Kidney (tissue), 13 donors: ENCODE measurements at regions not wholly inside any gene's neighbourhood (a gene's known extent, or its start where the extent isn't known, plus 50 kb on each side); places are given as distances from the start of the nearest gene placed in this dataset.
A peak's percentile ranks its signal among the peaks of the same experiment; 100 is the strongest.

ENCODE experiments used
- DNase-seq, 5 donors: peaks; one replicate each; pipeline ENCODE4 v3.0.0-alpha.2; 2013 to 2020
- FAIRE-seq: peaks from 2 replicates; lab custom pipeline; 2012; peaks lifted over from hg19 to GRCh38; lab: Jason Lieb, UNC
- H3K27ac ChIP-seq, 2 donors: one replicate each; pipeline ENCODE4 v1.7.0; 2013; ENCODE audit warnings: low read depth in 2 of 2, low read length in 2 of 2, inconsistent platforms in 1 of 2
- H3K27me3 ChIP-seq: one replicate; pipeline ENCODE4 v1.7.1; 2013; ENCODE audit warnings: low read length, inconsistent platforms; ENCODE audit not compliant: control insufficient read depth, insufficient read depth
- H3K36me3 ChIP-seq, 3 donors: one replicate each; pipeline versions ENCODE4 v1.7.0 to v1.7.1; 2013; ENCODE audit warnings: low read length in 3 of 3, control low read depth in 1 of 3, inconsistent platforms in 1 of 3; ENCODE audit not compliant: insufficient read depth in 3 of 3, control insufficient read depth in 2 of 3
- H3K4me1 ChIP-seq, 3 donors: one replicate each; pipeline versions ENCODE4 v1.7.0 to v1.7.1; 2013; ENCODE audit warnings: low read length in 3 of 3, inconsistent platforms in 1 of 3, low read depth in 1 of 3; ENCODE audit not compliant: control insufficient read depth in 2 of 3, insufficient read depth in 2 of 3
- H3K4me3 ChIP-seq, 3 donors: one replicate each; pipeline versions ENCODE4 v1.7.0 to v1.8.1; 2013; ENCODE audit warnings: low read length in 3 of 3, control low read depth in 1 of 3, inconsistent platforms in 1 of 3
- H3K9ac ChIP-seq, 3 donors: one replicate each; pipeline versions ENCODE4 v1.7.0 to v1.7.1; 2013; ENCODE audit warnings: low read length in 3 of 3, control low read depth in 1 of 3, inconsistent platforms in 1 of 3
- H3K9me3 ChIP-seq, 3 donors: one replicate each; pipeline versions ENCODE4 v1.7.0 to v1.7.1; 2013; ENCODE audit warnings: low read length in 3 of 3, control low read depth in 1 of 3, inconsistent platforms in 1 of 3; ENCODE audit not compliant: control insufficient read depth in 2 of 3, insufficient read depth in 1 of 3
- intact Hi-C: fragments of 100-400 bp; cut with DNase I; formaldehyde crosslinking; loops from one replicate; pipeline ENCODE4 v1.11.1; 2022
- TF ChIP-seq, protein P1 (sequence below): IDR thresholded peaks from 3 replicates; pipeline ENCODE4 v1.5.1; 2012; ENCODE audit warnings: mild to moderate bottlenecking, moderate library complexity, borderline replicate concordance; ENCODE audit not compliant: insufficient read depth; ENCODE audit errors: extremely low read depth
- donor health status: control.
- donor health status: control.
- donor health status: control.
- donor health status: control.
- donor health status: control.
- donor health status: DM: yes; HTN: yes; CAD: no.
- donor health status: Normal renal cell carcinoma (clear cell type).

- FAIRE-seq (no peak), DNase-seq (peak in 1 of 5 donors; percentile 9)
- Histone ChIP-seq H3K4me1 (no peaks in the 10 kb centered on the region), H3K4me3 (no peak overlapping the region), H3K27me3 (no peaks in the 10 kb centered on the region), H3K36me3 (no peaks in the 10 kb centered on the region), H3K9ac (no peak overlapping the region), H3K27ac (no peak overlapping the region), H3K9me3 (no peaks in the 10 kb centered on the region)
- intact Hi-C loops, result no loop called here
- TF ChIP-seq, protein P1, sequence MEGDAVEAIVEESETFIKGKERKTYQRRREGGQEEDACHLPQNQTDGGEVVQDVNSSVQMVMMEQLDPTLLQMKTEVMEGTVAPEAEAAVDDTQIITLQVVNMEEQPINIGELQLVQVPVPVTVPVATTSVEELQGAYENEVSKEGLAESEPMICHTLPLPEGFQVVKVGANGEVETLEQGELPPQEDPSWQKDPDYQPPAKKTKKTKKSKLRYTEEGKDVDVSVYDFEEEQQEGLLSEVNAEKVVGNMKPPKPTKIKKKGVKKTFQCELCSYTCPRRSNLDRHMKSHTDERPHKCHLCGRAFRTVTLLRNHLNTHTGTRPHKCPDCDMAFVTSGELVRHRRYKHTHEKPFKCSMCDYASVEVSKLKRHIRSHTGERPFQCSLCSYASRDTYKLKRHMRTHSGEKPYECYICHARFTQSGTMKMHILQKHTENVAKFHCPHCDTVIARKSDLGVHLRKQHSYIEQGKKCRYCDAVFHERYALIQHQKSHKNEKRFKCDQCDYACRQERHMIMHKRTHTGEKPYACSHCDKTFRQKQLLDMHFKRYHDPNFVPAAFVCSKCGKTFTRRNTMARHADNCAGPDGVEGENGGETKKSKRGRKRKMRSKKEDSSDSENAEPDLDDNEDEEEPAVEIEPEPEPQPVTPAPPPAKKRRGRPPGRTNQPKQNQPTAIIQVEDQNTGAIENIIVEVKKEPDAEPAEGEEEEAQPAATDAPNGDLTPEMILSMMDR, result no peak
These were observed 170.2 kb upstream of the PTCHD4 start for GRCh38 chr6:48281217-48281616.

DNA sequence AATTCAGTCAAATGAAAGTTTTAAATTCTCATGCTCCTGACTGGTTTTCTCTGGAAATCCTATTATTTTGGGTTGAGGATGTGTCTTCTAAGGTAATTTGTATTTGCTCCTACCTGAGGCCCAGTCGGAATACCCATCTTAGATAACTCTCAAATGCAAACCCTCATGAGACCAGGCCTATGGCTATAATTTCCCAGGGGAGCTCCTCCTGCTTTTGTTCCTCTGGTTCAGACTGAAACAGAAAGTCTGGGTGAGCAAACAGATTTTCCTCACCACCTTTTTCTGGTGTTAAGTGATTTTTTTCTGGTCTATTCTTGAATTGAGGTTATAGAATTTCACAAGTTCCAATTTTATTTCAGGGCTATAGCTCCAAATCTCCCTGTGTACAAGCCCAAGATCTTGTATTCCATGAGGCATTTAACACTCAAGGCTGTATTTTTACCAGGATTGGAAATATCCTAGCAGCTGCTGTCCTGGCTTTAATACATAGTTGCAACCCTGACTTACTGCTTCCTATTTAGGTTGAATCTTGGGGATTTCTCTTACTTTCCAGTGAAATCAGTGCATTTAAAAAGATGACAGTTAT, 169.1 kb upstream of the PTCHD4 start:
- no peaks in the 10 kb centered on the region for H3K9me3 ChIP-seq
- DNase-seq (no peak), FAIRE-seq (no peak)
- H3K27ac ChIP-seq, result no peak overlapping the region
- TF ChIP-seq, protein P1, result no peak
- intact Hi-C loops, result no loop called here
- no peak overlapping the region for H3K4me3 ChIP-seq
- H3K27me3 ChIP-seq, result no peaks in the 10 kb centered on the region
- H3K36me3 ChIP-seq, result no peaks in the 10 kb centered on the region
- H3K9ac ChIP-seq, result no peak overlapping the region
- H3K4me1 ChIP-seq, result no peaks in the 10 kb centered on the region

DNA sequence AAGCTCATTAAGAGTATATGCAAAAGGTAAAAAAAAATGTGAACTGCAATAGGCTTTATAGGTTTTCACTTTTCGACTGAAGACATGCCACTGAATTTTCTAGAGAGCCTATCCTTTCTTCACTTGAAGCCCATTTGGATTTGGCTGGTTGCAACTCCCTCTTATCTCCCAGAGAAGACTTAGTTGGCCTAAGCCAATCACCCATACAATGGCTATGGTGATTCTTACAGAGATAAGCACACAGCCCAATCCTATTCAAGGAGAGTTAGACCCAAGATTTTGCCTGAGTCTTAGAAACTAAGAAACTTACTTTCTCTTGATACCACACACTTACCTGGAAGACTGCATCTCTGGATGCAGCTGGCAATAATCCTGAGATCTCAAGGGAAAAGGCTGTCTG, 167.3 kb upstream of the PTCHD4 start:
- no peak overlapping the region for H3K9ac ChIP-seq
- no peak for FAIRE-seq

More for the DNA sequence above, 167.3 kb upstream of the PTCHD4 start:
- H3K9me3 ChIP-seq, result no peaks in the 10 kb centered on the region
- H3K27ac ChIP-seq, result no peak overlapping the region
- no peaks in the 10 kb centered on the region for H3K36me3 ChIP-seq
- H3K27me3 ChIP-seq, result no peaks in the 10 kb centered on the region
- H3K4me3 ChIP-seq, result no peak overlapping the region
- intact Hi-C loops, result no loop called here
- TF ChIP-seq, protein P1, result no peak
- H3K4me1 ChIP-seq, result no peaks in the 10 kb centered on the region
- DNase-seq, result no peak
